HL-60 (cell line): ENCODE measurements at regions not wholly inside any gene's neighbourhood (a gene's known extent, or its start where the extent isn't known, plus 50 kb on each side); places are given as distances from the start of the nearest gene placed in this dataset.

Source experiments
- DNase-seq, 2 experiments: peaks; one replicate each; pipeline ENCODE4 v3.0.0-alpha.2; 2010 to 2020; ENCODE audit warnings: low read depth in 1 of 2, low spot score in 1 of 2
- H3K27ac ChIP-seq: fragments of 250-450 bp; sonication (Bioruptor Pico); replicated peaks from 2 replicates; pipeline ENCODE4 v1.5.1; 2020; ENCODE audit warnings: mild to moderate bottlenecking, moderate library complexity
- H3K27me3 ChIP-seq: fragments of 250-450 bp; sonication (Bioruptor Pico); 2 replicates; pipeline ENCODE4 v1.5.1; 2021; ENCODE audit warnings: mild to moderate bottlenecking, moderate library complexity; ENCODE audit not compliant: insufficient read depth, poor library complexity, severe bottlenecking
- H3K4me3 ChIP-seq: replicated peaks from 2 replicates; pipeline ENCODE4 v1.5.1; 2011; ENCODE audit warnings: mild to moderate bottlenecking, control low read depth, low read length; ENCODE audit not compliant: insufficient read depth
- CTCF ChIP-seq: IDR thresholded peaks from one replicate; pipeline ENCODE4 v1.5.1; 2011; ENCODE audit warnings: low read length, control low read depth, inconsistent platforms; ENCODE audit not compliant: insufficient read depth
- GABPA ChIP-seq: IDR thresholded peaks from 2 replicates; pipeline ENCODE4 v1.6.1; 2012; ENCODE audit warnings: low read depth
- POLR2AphosphoS5 ChIP-seq: IDR thresholded peaks from 2 replicates; pipeline ENCODE4 v1.6.1; 2012; ENCODE audit warnings: low read depth
- REST ChIP-seq: IDR thresholded peaks from 2 replicates; pipeline ENCODE4 v1.6.1; 2012; ENCODE audit warnings: low read depth; ENCODE audit not compliant: insufficient replicate concordance
- SPI1 ChIP-seq: IDR thresholded peaks from 2 replicates; pipeline ENCODE4 v1.6.1; 2012; ENCODE audit warnings: low read depth, mild to moderate bottlenecking, borderline replicate concordance

- DNase-seq = no peak
- Histone ChIP-seq H3K27ac (no peak overlapping the region), H3K27me3 (no peaks in the 10 kb centered on the region), H3K4me3 (no peak overlapping the region)
- TF ChIP-seq SPI1 = no peak
- no peak for TF ChIP-seq POLR2AphosphoS5
- TF ChIP-seq CTCF = no peak
- no peak for TF ChIP-seq GABPA
- no peak for TF ChIP-seq REST
Observed at GRCh38 chr10:35784751-35785150, 142.7 kb upstream of the FZD8 start.

GRCh38 chr10:35783305-35783838 is 141.3 kb upstream of the FZD8 start:
- no peak overlapping the region for H3K4me3 ChIP-seq
- H3K27me3 ChIP-seq = no peaks in the 10 kb centered on the region
- TF ChIP-seq POLR2AphosphoS5 (no peak), REST (no peak), SPI1 (no peak), GABPA (no peak), CTCF (no peak)
- no peak for DNase-seq
- no peak overlapping the region for H3K27ac ChIP-seq

- no peak overlapping the region for H3K27ac ChIP-seq
- H3K4me3 ChIP-seq = no peak overlapping the region
- TF ChIP-seq POLR2AphosphoS5 (no peak), GABPA (no peak), REST (no peak), CTCF (no peak)
- H3K27me3 ChIP-seq = no peaks in the 10 kb centered on the region
- no peak for DNase-seq
Observed at GRCh38 chr10:35781643-35782035, 139.5 kb upstream of the FZD8 start.
